Brain microvascular endothelial cell (primary cell): ENCODE measurements at regions not wholly inside any gene's neighbourhood (a gene's known extent, or its start where the extent isn't known, plus 50 kb on each side); places are given as distances from the start of the nearest gene placed in this dataset.

Experiments used
- DNase-seq: peaks from one replicate; pipeline ENCODE4 v3.0.0-alpha.2; 2020
- H3K27ac ChIP-seq: fragments of 250-450 bp; sonication (Bioruptor Pico); 2 replicates; pipeline ENCODE4 v1.5.1; 2020; ENCODE audit warnings: mild to moderate bottlenecking, moderate library complexity
- H3K27me3 ChIP-seq: fragments of 250-450 bp; sonication (Bioruptor Pico); replicated peaks from 2 replicates; pipeline ENCODE4 v1.5.1; 2020; ENCODE audit warnings: mild to moderate bottlenecking
- H3K36me3 ChIP-seq: fragments of 250-450 bp; sonication (Bioruptor Pico); replicated peaks from 2 replicates; pipeline ENCODE4 v1.5.1; 2020; ENCODE audit warnings: mild to moderate bottlenecking
- H3K4me3 ChIP-seq: 2 replicates; pipeline ENCODE4 v1.5.1; 2011; ENCODE audit warnings: low read depth, mild to moderate bottlenecking, control low read depth, low read length, moderate library complexity
- CTCF ChIP-seq: IDR thresholded peaks from 2 replicates; pipeline ENCODE4 v1.5.1; 2011; ENCODE audit warnings: low read depth, mild to moderate bottlenecking, moderate library complexity, low read length, control low read depth, inconsistent platforms; ENCODE audit errors: missing control alignments
- in situ Hi-C: cut with HindIII; loops from 2 replicates; pipeline ENCODE4 v1.10.0; 2017; ENCODE audit warnings: low sequenced_read_pairs, low pct_ligation_motif_present

GRCh38 chr2:12506846-12507245 is 209.9 kb upstream of the TRIB2 start:
- no peaks in the 10 kb centered on the region for H3K36me3 ChIP-seq
- H3K4me3 ChIP-seq, result no peak overlapping the region
- no peak for TF ChIP-seq CTCF
- no peak for DNase-seq
- in situ Hi-C loops, result no loop called here
- H3K27ac ChIP-seq, result no peak overlapping the region
- no peaks in the 10 kb centered on the region for H3K27me3 ChIP-seq

GRCh38 chr2:12507295-12507694 is 209.4 kb upstream of the TRIB2 start:
- TF ChIP-seq CTCF, result no peak
- Histone ChIP-seq H3K36me3 (no peaks in the 10 kb centered on the region), H3K27me3 (no peaks in the 10 kb centered on the region), H3K27ac (no peak overlapping the region), H3K4me3 (no peak overlapping the region)
- no peak for DNase-seq
- in situ Hi-C loops, result no loop called here

- in situ Hi-C loops, result no loop called here
- no peaks in the 10 kb centered on the region for H3K36me3 ChIP-seq
- no peak overlapping the region for H3K4me3 ChIP-seq
- no peak for DNase-seq
- no peak overlapping the region for H3K27ac ChIP-seq
- H3K27me3 ChIP-seq, result no peaks in the 10 kb centered on the region
- TF ChIP-seq CTCF, result no peak
These were observed 206.7 kb upstream of the TRIB2 start for GRCh38 chr2:12510070-12510469.

GRCh38 chr2:12513339-12513738 is 203.4 kb upstream of the TRIB2 start:
- no peaks in the 10 kb centered on the region for H3K36me3 ChIP-seq
- in situ Hi-C loops, result no loop called here
- H3K27ac ChIP-seq, result no peak overlapping the region
- no peak for TF ChIP-seq CTCF
- no peak for DNase-seq
- H3K4me3 ChIP-seq, result no peak overlapping the region
- H3K27me3 ChIP-seq, result no peaks in the 10 kb centered on the region

- no peak for TF ChIP-seq CTCF
- Histone ChIP-seq H3K4me3 (no peak overlapping the region), H3K27me3 (no peaks in the 10 kb centered on the region), H3K27ac (no peak overlapping the region), H3K36me3 (no peaks in the 10 kb centered on the region)
- in situ Hi-C loops, result no loop called here
- no peak for DNase-seq
These were observed 202.6 kb upstream of the TRIB2 start for GRCh38 chr2:12514168-12514567.

GRCh38 chr2:12514631-12515437 is 201.9 kb upstream of the TRIB2 start:
- in situ Hi-C loops, result no loop called here
- Histone ChIP-seq H3K27me3 (no peaks in the 10 kb centered on the region), H3K36me3 (no peaks in the 10 kb centered on the region), H3K4me3 (no peak overlapping the region), H3K27ac (no peak overlapping the region)
- DNase-seq, result no peak
- no peak for TF ChIP-seq CTCF
